Iris pigment epithelial cell (primary cell): ENCODE measurements at regions not wholly inside any gene's neighbourhood (a gene's known extent, or its start where the extent isn't known, plus 50 kb on each side); places are given as distances from the start of the nearest gene placed in this dataset.

Experiments used
- DNase-seq: peaks from one replicate; pipeline ENCODE4 v3.0.0-alpha.2; 2011; ENCODE audit warnings: low read depth

GRCh38 chr12:59230334-59230733 is 310.0 kb upstream of the LRIG3 start:
- DNase-seq, result no peak

GRCh38 chr12:59219148-59219547 is 298.8 kb upstream of the LRIG3 start:
- no peak for DNase-seq

DNA sequence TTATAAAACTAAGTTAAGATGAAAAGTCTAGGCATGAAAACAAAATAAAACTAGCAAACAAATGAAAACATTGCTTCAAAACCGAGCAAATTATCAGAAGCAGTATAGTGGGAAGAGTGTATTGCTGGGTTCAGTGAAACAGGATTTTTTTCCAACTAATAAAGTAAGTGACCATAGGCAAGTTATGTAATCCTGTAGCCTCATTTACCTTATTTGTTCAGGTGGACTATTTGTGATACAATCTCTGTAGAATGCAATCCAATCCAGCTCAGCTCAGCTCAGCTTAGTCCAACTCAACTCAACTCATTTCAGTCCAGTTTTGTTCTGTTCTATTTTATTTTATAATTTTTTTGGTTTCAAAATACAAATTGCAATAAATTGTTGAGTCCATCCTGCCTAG is 276.7 kb upstream of the LRIG3 start:
- DNase-seq, result no peak

- DNase-seq, result no peak
Measured at GRCh38 chr12:59194794-59195193, 274.5 kb upstream of the LRIG3 start.

DNA sequence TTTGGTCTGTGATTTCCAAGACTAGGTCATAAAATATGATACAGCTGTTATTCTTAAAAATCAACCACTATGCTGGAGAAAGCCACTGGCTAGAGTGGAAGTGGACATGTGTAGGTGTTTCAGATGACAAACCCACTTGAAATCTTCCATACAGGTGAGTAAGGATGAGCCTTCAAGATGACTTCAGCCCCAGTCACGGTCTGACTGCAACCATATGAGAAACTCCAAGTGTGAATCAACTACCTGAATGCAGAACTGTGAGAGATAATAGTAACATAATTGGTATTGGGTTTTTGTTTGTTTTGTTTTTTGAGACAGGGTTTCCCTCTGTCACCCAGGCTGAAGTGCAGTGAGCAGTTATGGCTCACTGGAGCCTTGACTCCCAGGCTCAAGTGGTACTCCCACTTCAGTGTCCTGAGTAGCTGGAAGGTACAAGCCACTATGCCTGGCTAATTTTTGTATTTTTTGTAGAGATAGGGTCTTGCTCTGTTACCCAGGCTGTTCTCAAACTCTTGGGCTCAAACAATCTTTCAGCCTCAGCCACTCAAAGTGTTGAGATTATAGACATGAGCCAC is 273.3 kb upstream of the LRIG3 start:
- DNase-seq, result no peak

- DNase-seq, result no peak
Measured at GRCh38 chr12:59191372-59191771, 271.1 kb upstream of the LRIG3 start.

GRCh38 chr12:59186451-59186850 is 266.1 kb upstream of the LRIG3 start:
- no peak for DNase-seq

GRCh38 chr12:59185295-59185694 is 265.0 kb upstream of the LRIG3 start:
- no peak for DNase-seq

- DNase-seq, result peak; percentile 3
Measured at GRCh38 chr12:59182658-59183455, 262.6 kb upstream of the LRIG3 start.

- DNase-seq, result peak; percentile 52
Measured at GRCh38 chr12:59182191-59182590, 261.9 kb upstream of the LRIG3 start.

- DNase-seq, result no peak
Measured at GRCh38 chr12:59181196-59181777, 261.0 kb upstream of the LRIG3 start.

DNA sequence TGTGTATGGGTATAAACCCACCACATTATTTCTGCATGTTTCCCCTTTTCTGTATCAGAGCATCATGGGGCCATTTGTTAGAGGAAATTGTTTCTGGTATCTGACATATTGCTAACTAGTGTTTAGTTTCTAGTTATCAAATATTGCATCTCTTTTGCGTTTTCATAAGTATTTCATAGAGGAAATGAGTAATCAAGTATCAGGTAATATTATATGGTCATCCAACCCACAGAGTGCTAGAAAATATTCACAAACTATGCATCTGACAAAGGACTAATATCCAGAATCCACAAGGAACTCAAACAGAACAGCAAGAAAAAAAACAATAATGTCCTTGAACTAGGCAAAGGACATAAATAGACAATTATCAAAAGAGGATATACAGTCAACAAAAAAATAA is 258.9 kb upstream of the LRIG3 start:
- DNase-seq, result peak; percentile 32

DNA sequence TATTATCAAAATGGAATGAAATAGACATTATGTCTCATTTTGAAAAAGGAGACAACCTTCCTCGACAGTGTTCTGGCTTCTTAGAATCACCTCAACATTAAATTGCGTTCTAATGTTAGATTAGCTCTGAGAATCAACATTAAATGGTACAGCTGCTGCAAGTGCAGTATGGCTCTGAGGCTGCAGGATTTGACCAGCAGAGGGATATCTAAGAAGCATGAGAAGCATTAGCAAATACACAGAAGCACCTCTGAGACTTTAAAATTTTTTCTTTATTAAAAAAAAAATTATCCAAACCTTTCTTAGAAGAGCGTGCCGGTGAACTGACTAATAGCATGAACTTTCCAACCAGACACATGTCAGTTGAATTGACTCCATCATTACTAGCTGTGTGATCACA is 253.4 kb upstream of the LRIG3 start:
- DNase-seq, result peak; percentile 14

DNA sequence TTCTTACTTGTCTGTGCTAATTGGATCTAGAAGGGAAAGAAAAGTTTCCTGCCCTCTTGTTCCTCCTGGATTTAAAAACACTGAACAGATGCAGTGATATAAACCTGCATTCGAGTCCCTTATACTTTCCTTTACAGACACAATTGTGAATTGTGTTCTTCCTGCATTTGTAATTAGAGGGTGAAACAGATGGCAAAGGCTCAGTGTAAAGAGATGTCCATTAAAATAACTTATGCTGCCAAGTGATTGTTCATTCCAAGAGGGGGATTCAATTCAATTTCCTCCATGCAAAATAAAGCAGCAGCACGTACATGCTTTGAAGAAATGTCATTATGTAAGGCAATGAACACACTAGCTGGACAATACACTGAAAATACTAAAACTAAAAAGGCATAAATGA is 248.3 kb upstream of the LRIG3 start:
- DNase-seq, result no peak

GRCh38 chr12:59166457-59166856 is 246.2 kb upstream of the LRIG3 start:
- no peak for DNase-seq

- DNase-seq, result peak; percentile 54
Measured at GRCh38 chr12:59164991-59165718, 244.9 kb upstream of the LRIG3 start.

DNA sequence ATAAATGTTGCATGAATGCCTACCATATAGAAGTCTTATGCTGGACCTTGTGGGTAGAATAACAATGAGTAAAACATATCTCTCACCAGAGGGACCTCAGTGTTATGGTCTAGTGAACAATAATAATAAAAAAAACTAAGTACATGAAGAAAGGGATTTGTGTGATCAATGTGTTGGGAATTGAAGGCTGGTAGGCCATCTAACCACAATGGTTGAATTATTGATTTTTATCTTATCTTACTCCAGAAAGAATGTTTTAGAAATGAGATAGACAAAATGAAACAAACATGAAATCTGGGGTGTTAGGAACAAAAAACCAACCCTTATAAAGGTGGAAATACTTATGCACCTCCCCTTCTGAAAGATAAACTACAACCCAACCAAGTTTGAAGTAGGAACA is 243.9 kb upstream of the LRIG3 start:
- peak; percentile 2 for DNase-seq

DNA sequence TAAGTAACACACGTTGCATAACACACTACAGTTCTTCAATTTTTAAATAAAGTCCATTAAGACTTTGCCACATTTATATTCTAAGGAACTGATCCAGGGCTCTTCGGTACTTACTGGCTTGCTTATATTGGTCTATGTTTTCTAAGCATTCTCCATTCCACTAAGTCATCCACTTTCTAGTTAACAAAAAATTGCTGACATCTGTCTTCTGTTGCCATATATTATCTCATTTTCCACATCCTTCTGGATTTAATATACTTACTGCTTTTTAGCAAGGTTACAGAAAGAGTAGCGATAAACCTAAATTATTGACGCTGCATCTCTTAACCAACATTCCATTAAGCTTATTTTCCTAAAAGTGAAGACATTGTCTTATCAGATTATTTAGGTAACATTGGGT is 238.4 kb upstream of the LRIG3 start:
- DNase-seq, result no peak

DNA sequence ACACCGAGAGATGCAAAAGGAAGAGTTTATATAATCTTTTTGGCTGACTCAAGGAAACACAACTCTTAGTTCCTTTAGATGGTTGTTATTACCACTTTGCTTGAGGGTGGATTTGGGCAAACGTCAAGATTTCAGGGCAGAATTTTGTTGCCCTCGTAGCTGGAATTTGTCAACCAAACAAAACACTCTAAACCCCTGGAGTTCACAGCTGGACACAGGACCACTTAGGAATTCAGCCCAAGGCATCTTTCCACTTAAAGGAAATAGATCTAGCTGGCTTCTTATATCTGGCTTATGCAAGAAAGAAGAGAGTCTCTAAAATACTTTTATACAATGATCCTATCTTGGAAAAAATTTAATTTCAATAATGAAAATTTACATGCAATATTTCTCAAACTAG is 237.8 kb upstream of the LRIG3 start:
- DNase-seq, result no peak

GRCh38 chr12:59155448-59155847 is 235.1 kb upstream of the LRIG3 start:
- DNase-seq, result no peak

DNA sequence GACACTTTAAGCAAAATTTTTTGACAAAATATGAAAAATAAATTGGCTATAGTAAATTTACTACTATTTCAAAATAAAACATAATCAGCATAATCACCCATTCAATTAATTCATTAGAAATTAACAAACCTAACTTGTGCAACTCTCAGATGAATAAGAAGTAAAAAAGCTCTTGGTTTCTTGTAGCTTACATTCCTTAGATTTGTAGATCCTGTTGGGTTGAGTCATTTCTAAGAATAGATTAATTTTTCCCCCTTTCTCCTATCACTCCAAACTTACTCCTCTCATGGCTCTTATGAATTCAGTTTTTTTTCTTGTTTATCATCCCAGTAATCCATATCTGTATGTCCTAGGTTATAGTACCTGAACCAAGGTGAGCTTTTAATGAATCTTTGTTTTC is 230.9 kb upstream of the LRIG3 start:
- DNase-seq, result peak; percentile 52

- DNase-seq, result peak; percentile 81
Measured at GRCh38 chr12:59149995-59150642, 229.8 kb upstream of the LRIG3 start.
